ENCODE measurements at regions not wholly inside any gene's neighbourhood (a gene's known extent, or its start where the extent isn't known, plus 50 kb on each side); places are given as distances from the start of the nearest gene placed in this dataset.

DNA sequence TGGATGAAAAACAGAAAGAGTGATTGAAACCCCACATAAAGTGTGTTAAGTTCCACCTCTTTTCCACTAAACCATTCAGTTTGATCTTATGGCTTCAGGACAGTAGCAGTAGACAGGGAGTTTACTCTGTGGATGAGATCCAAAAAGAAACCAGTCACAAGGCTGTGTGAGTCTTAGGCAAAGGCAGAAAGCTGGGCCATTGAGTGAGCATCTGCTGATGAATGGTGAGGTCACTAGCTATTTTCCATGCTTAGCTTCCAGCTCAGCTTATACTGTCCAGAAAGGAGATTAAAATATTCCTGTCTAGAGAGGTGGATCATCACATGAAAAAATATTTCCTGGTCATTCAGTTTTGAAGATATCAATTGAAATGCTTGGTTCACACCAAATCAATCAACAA is 1643.9 kb downstream of the HACE1 start (continued):
- TF ChIP-seq, protein P1, sequence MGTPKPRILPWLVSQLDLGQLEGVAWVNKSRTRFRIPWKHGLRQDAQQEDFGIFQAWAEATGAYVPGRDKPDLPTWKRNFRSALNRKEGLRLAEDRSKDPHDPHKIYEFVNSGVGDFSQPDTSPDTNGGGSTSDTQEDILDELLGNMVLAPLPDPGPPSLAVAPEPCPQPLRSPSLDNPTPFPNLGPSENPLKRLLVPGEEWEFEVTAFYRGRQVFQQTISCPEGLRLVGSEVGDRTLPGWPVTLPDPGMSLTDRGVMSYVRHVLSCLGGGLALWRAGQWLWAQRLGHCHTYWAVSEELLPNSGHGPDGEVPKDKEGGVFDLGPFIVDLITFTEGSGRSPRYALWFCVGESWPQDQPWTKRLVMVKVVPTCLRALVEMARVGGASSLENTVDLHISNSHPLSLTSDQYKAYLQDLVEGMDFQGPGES (IDR thresholded peaks at IDR 0.05; ENCODE audit: low read depth, low read length) = no peak

DNA sequence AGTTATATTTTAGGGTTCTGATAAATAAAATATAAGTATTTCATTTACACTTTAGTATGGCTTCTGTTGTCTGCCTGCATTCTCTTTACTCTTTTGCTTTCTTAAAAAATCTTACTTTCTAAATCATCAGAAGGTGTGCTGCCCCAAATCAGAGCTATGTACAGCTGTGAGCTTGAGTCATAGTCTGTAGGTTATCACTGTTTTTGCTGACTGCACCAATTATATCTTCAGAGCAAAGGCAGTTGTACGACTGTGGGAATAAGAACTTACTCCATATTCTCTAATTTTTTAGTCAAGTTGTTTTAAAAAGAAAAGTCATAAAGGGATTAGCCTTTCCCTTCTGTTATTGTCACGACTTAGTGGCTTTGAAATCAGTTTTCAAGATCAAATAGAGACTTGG is 1649.0 kb downstream of the HACE1 start:
- no peaks in the 10 kb centered on the region for H3K27me3 ChIP-seq (ENCODE audit: insufficient read depth)
- ChIA-PET POLR2A (no interaction called here), CTCF (no interaction called here)
- TF ChIP-seq RXRA (IDR thresholded peaks at IDR 0.05; ENCODE audit: borderline replicate concordance, low read depth) (no peak), FOXJ3 (CRISPR knock-in tag; IDR thresholded peaks at IDR 0.05) (no peak), POLR2AphosphoS5 (IDR thresholded peaks at IDR 0.05; ENCODE audit: low read depth, low read length) (no peak), TEAD4 (IDR thresholded peaks at IDR 0.05; ENCODE audit: borderline replicate concordance, insufficient read depth) (no peak), FOXM1 (IDR thresholded peaks at IDR 0.05; ENCODE audit: low read depth) (no peak), NFIC (IDR thresholded peaks at IDR 0.05; ENCODE audit: borderline replicate concordance) (no peak), MEF2A (IDR thresholded peaks at IDR 0.05; ENCODE audit: borderline replicate concordance, low read depth) (no peak), TAF1 (IDR thresholded peaks at IDR 0.05; ENCODE audit: borderline replicate concordance, low read depth, low read length) (no peak), CHD2 (IDR thresholded peaks at IDR 0.05; ENCODE audit: low read length, partially characterized antibody) (no peak)
- TF ChIP-seq, protein P2, sequence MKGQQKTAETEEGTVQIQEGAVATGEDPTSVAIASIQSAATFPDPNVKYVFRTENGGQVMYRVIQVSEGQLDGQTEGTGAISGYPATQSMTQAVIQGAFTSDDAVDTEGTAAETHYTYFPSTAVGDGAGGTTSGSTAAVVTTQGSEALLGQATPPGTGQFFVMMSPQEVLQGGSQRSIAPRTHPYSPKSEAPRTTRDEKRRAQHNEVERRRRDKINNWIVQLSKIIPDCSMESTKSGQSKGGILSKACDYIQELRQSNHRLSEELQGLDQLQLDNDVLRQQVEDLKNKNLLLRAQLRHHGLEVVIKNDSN (IDR thresholded peaks at IDR 0.05; ENCODE audit: borderline replicate concordance, low read depth) = no peak
- TF ChIP-seq, protein P3, sequence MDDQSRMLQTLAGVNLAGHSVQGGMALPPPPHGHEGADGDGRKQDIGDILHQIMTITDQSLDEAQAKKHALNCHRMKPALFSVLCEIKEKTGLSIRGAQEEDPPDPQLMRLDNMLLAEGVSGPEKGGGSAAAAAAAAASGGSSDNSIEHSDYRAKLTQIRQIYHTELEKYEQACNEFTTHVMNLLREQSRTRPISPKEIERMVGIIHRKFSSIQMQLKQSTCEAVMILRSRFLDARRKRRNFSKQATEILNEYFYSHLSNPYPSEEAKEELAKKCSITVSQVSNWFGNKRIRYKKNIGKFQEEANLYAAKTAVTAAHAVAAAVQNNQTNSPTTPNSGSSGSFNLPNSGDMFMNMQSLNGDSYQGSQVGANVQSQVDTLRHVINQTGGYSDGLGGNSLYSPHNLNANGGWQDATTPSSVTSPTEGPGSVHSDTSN (IDR thresholded peaks at IDR 0.05) = no peak
- TF ChIP-seq, protein P4, sequence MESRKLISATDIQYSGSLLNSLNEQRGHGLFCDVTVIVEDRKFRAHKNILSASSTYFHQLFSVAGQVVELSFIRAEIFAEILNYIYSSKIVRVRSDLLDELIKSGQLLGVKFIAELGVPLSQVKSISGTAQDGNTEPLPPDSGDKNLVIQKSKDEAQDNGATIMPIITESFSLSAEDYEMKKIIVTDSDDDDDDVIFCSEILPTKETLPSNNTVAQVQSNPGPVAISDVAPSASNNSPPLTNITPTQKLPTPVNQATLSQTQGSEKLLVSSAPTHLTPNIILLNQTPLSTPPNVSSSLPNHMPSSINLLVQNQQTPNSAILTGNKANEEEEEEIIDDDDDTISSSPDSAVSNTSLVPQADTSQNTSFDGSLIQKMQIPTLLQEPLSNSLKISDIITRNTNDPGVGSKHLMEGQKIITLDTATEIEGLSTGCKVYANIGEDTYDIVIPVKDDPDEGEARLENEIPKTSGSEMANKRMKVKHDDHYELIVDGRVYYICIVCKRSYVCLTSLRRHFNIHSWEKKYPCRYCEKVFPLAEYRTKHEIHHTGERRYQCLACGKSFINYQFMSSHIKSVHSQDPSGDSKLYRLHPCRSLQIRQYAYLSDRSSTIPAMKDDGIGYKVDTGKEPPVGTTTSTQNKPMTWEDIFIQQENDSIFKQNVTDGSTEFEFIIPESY (IDR thresholded peaks at IDR 0.05; ENCODE audit: borderline replicate concordance, low read depth) = no peak
- TF ChIP-seq, protein P5, sequence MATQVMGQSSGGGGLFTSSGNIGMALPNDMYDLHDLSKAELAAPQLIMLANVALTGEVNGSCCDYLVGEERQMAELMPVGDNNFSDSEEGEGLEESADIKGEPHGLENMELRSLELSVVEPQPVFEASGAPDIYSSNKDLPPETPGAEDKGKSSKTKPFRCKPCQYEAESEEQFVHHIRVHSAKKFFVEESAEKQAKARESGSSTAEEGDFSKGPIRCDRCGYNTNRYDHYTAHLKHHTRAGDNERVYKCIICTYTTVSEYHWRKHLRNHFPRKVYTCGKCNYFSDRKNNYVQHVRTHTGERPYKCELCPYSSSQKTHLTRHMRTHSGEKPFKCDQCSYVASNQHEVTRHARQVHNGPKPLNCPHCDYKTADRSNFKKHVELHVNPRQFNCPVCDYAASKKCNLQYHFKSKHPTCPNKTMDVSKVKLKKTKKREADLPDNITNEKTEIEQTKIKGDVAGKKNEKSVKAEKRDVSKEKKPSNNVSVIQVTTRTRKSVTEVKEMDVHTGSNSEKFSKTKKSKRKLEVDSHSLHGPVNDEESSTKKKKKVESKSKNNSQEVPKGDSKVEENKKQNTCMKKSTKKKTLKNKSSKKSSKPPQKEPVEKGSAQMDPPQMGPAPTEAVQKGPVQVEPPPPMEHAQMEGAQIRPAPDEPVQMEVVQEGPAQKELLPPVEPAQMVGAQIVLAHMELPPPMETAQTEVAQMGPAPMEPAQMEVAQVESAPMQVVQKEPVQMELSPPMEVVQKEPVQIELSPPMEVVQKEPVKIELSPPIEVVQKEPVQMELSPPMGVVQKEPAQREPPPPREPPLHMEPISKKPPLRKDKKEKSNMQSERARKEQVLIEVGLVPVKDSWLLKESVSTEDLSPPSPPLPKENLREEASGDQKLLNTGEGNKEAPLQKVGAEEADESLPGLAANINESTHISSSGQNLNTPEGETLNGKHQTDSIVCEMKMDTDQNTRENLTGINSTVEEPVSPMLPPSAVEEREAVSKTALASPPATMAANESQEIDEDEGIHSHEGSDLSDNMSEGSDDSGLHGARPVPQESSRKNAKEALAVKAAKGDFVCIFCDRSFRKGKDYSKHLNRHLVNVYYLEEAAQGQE (IDR thresholded peaks at IDR 0.05; ENCODE audit: low read depth, low read length) = no peak
- TF ChIP-seq, protein P6, sequence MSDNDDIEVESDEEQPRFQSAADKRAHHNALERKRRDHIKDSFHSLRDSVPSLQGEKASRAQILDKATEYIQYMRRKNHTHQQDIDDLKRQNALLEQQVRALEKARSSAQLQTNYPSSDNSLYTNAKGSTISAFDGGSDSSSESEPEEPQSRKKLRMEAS (IDR thresholded peaks at IDR 0.05; ENCODE audit: low read depth) = no peak
- H3K4me2 ChIP-seq = no peak overlapping the region
- no peaks in the 10 kb centered on the region for H3K79me2 ChIP-seq (ENCODE audit: insufficient read depth)
- no peaks in the 10 kb centered on the region for H3K36me3 ChIP-seq (replicated peaks in 1 of 2; ENCODE audit: control insufficient read depth in 1 of 2, insufficient read depth in 2 of 2, low read length in 1 of 2)
- H3K4me3 ChIP-seq (ENCODE audit: low read depth in 2 of 2, low read length in 1 of 2) = no peak overlapping the region
- H3K9me2 ChIP-seq = no peaks in the 10 kb centered on the region
- no peak overlapping the region for H3K9ac ChIP-seq
- no peaks in the 10 kb centered on the region for H4K20me1 ChIP-seq (ENCODE audit: insufficient read depth)
- H3K4me1 ChIP-seq (ENCODE audit: control insufficient read depth in 1 of 2, insufficient read depth in 2 of 2, low read depth in 1 of 2, low read length in 1 of 2) = no peaks in the 10 kb centered on the region
- no peaks in the 10 kb centered on the region for H3K9me3 ChIP-seq
- 25% methylated on average over 2 of the region's 2 CpGs for WGBS (ENCODE audit: low lambda C conversion rate)
- H2AFZ ChIP-seq (ENCODE audit: low read depth) = no peak overlapping the region
- no peak overlapping the region for H3K27ac ChIP-seq (ENCODE audit: low read depth in 2 of 2, low read length in 1 of 2)
- no peak for DNase-seq
- no peaks in the 10 kb centered on the region for H3F3A ChIP-seq (replicated peaks; ENCODE audit: insufficient read depth)
